HEK293T (cell line): ENCODE measurements at regions not wholly inside any gene's neighbourhood (a gene's known extent, or its start where the extent isn't known, plus 50 kb on each side); places are given as distances from the start of the nearest gene placed in this dataset.

Source experiments
- ARNT ChIP-seq: fragments of 450-650 bp; IDR thresholded peaks from 2 replicates; pipeline ENCODE4 v1.6.1; 2017; ENCODE audit warnings: mild to moderate bottlenecking
- BHLHE40 ChIP-seq: fragments of 450-650 bp; IDR thresholded peaks from 2 replicates; pipeline ENCODE4 v1.6.1; 2016; ENCODE audit warnings: mild to moderate bottlenecking, moderate library complexity, borderline replicate concordance
- CTBP1 ChIP-seq: fragments of 450-650 bp; IDR thresholded peaks from 2 replicates; pipeline ENCODE4 v1.6.1; 2016; ENCODE audit warnings: borderline replicate concordance
- ELF4 ChIP-seq: fragments of 450-650 bp; IDR thresholded peaks from 2 replicates; pipeline ENCODE4 v1.6.1; 2017; ENCODE audit warnings: antibody characterized with exemption
- FOXA1 ChIP-seq: fragments of 450-650 bp; IDR thresholded peaks from 2 replicates; pipeline ENCODE4 v1.6.1; 2016; ENCODE audit warnings: mild to moderate bottlenecking
- FOXK2 ChIP-seq: fragments of 450-650 bp; IDR thresholded peaks from 2 replicates; pipeline ENCODE4 v1.6.1; 2016; ENCODE audit warnings: mild to moderate bottlenecking
- FOXM1 ChIP-seq: fragments of 450-650 bp; IDR thresholded peaks from 2 replicates; pipeline ENCODE4 v1.6.1; 2017; ENCODE audit warnings: mild to moderate bottlenecking, borderline replicate concordance
- HDGF ChIP-seq: fragments of 450-650 bp; IDR thresholded peaks from 2 replicates; pipeline ENCODE4 v1.6.1; 2017; ENCODE audit warnings: antibody characterized with exemption, borderline replicate concordance
- NFRKB ChIP-seq: fragments of 450-650 bp; IDR thresholded peaks from 2 replicates; pipeline ENCODE4 v1.6.1; 2016; ENCODE audit warnings: mild to moderate bottlenecking, moderate library complexity
- SP1 ChIP-seq: fragments of 450-650 bp; IDR thresholded peaks from 2 replicates; pipeline ENCODE4 v1.6.1; 2017
- SUZ12 ChIP-seq: fragments of 450-650 bp; IDR thresholded peaks from 2 replicates; pipeline ENCODE4 v1.6.1; 2016; ENCODE audit warnings: mild to moderate bottlenecking
- TARDBP ChIP-seq: fragments of 450-650 bp; IDR thresholded peaks from 2 replicates; pipeline ENCODE4 v1.6.1; 2016
- ZNF384 ChIP-seq: fragments of 450-650 bp; IDR thresholded peaks from 2 replicates; pipeline ENCODE4 v1.6.1; 2016

GRCh38 chr3:107238787-107239186, 138.5 kb upstream of the CCDC54 start:
- no peak for TF ChIP-seq FOXK2
- no peak for TF ChIP-seq FOXM1
- TF ChIP-seq BHLHE40, result no peak
- TF ChIP-seq CTBP1, result no peak
- no peak for TF ChIP-seq SUZ12
- no peak for TF ChIP-seq ZNF384
- TF ChIP-seq NFRKB, result no peak
- TF ChIP-seq ELF4, result no peak
- TF ChIP-seq HDGF, result no peak
- no peak for TF ChIP-seq ARNT
- TF ChIP-seq FOXA1, result no peak
- no peak for TF ChIP-seq SP1
- no peak for TF ChIP-seq TARDBP
